ENCODE measurements at regions not wholly inside any gene's neighbourhood (a gene's known extent, or its start where the extent isn't known, plus 50 kb on each side); places are given as distances from the start of the nearest gene placed in this dataset.
"Not testable (repeated sequence)": the region's sequence is repeated elsewhere in the genome, so short reads cannot be mapped to it uniquely, and the experiment has no call there.

DNA sequence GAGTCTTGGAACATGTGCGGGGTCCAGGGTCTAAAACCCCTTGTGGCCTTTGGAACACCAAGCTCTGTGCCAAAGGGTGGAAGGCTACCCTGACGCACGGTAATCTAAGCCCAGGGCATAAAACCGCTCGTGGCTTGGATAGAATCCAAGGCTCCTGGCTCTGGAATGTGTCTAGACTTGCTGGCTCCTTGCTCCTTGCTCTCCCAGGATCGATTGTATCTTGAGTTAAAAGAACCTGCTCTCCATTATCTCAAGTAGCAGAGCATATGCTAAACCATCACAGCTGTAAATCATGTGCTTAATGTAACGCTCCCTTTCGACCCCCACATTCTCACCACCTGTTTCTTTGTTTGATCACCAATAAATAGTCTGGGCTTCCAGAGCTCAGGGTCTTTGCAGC lies 50.3 kb downstream of the TLCD4 start:
- not testable (repeated sequence) for H3K36me3 ChIP-seq; H3K9me3 ChIP-seq (ENCODE audit: severe bottlenecking); H3K27me3 ChIP-seq (ENCODE audit: insufficient read depth, low read depth, severe bottlenecking); H3K4me3 ChIP-seq (ENCODE audit: low read depth, low read length)
- H3K27ac ChIP-seq = peak overlapping the region; percentile 54
- DNase-seq = peak; percentile 28

- peaks cover 9% of the 10 kb centered on the region for H3K9me3 ChIP-seq (ENCODE audit: severe bottlenecking)
- TF ChIP-seq, protein P1, sequence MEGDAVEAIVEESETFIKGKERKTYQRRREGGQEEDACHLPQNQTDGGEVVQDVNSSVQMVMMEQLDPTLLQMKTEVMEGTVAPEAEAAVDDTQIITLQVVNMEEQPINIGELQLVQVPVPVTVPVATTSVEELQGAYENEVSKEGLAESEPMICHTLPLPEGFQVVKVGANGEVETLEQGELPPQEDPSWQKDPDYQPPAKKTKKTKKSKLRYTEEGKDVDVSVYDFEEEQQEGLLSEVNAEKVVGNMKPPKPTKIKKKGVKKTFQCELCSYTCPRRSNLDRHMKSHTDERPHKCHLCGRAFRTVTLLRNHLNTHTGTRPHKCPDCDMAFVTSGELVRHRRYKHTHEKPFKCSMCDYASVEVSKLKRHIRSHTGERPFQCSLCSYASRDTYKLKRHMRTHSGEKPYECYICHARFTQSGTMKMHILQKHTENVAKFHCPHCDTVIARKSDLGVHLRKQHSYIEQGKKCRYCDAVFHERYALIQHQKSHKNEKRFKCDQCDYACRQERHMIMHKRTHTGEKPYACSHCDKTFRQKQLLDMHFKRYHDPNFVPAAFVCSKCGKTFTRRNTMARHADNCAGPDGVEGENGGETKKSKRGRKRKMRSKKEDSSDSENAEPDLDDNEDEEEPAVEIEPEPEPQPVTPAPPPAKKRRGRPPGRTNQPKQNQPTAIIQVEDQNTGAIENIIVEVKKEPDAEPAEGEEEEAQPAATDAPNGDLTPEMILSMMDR (IDR thresholded peaks at IDR 0.05; ENCODE audit: low read depth, low read length) = no peak
- no peaks in the 10 kb centered on the region for H3K27me3 ChIP-seq (ENCODE audit: insufficient read depth, low read depth, severe bottlenecking)
- peak overlapping the region; percentile 54 for H3K27ac ChIP-seq
- no peak overlapping the region for H3K4me3 ChIP-seq (ENCODE audit: low read depth, low read length)
- no peaks in the 10 kb centered on the region for H3K36me3 ChIP-seq
- DNase-seq = no peak
Measured at GRCh38 chr1:95168028-95168427, 50.9 kb downstream of the TLCD4 start.

DNA sequence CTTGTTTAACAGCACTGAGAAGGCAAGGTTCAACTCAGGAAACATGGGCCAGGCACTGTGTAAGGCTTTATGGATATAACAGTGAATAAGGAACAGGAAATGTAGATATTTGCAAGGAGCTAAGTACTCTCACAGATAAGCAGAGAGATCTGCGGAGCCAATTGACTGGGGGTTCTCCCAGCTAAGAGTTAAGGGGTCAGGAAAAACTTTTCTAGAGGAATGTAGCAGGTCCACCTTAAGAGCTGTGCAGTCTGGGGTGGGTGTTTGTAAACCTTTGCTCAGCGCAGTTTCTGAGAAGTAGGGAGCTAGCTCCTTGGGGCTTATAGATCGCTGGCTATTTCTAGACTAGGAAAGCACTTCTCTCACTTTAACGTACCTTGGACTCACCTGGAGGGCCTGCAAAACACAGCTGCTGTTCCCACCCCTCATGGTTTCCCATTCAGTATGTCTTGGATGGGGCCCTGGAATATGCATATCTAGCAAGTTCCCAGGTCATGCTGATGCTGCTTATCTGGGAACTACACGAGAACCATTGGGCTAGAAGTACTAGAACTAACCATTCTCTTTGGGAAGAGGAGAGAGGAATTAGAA lies 51.7 kb downstream of the TLCD4 start:
- H3K4me3 ChIP-seq (ENCODE audit: low read depth, low read length) = no peak overlapping the region

GRCh38 chr1:95169548-95169947 lies 52.4 kb downstream of the TLCD4 start:
- no peaks in the 10 kb centered on the region for H3K27me3 ChIP-seq (ENCODE audit: insufficient read depth, low read depth, severe bottlenecking)
- no peak for DNase-seq
- TF ChIP-seq, protein P1 (IDR thresholded peaks at IDR 0.05; ENCODE audit: low read depth, low read length) = no peak
- H3K27ac ChIP-seq = no peak overlapping the region
- no peak overlapping the region for H3K4me3 ChIP-seq (ENCODE audit: low read depth, low read length)
- H3K9me3 ChIP-seq (ENCODE audit: severe bottlenecking) = peaks cover 3% of the 10 kb centered on the region
- H3K36me3 ChIP-seq = no peaks in the 10 kb centered on the region

More for the DNA sequence above, 51.7 kb downstream of the TLCD4 start:
- no peaks in the 10 kb centered on the region for H3K27me3 ChIP-seq (ENCODE audit: insufficient read depth, low read depth, severe bottlenecking)
- TF ChIP-seq, protein P1 (IDR thresholded peaks at IDR 0.05; ENCODE audit: low read depth, low read length) = no peak
- peaks cover 7% of the 10 kb centered on the region for H3K9me3 ChIP-seq (ENCODE audit: severe bottlenecking)
- DNase-seq = no peak
- no peak overlapping the region for H3K27ac ChIP-seq
- H3K36me3 ChIP-seq = no peaks in the 10 kb centered on the region

- DNase-seq = no peak
- Histone ChIP-seq H3K27me3 (ENCODE audit: insufficient read depth, low read depth, severe bottlenecking) (no peaks in the 10 kb centered on the region), H3K9me3 (ENCODE audit: severe bottlenecking) (peaks cover 3% of the 10 kb centered on the region), H3K4me3 (ENCODE audit: low read depth, low read length) (no peak overlapping the region), H3K36me3 (no peaks in the 10 kb centered on the region), H3K27ac (no peak overlapping the region)
- TF ChIP-seq, protein P1 (IDR thresholded peaks at IDR 0.05; ENCODE audit: low read depth, low read length) = no peak
Measured at GRCh38 chr1:95171270-95172245, 54.4 kb downstream of the TLCD4 start.

DNA sequence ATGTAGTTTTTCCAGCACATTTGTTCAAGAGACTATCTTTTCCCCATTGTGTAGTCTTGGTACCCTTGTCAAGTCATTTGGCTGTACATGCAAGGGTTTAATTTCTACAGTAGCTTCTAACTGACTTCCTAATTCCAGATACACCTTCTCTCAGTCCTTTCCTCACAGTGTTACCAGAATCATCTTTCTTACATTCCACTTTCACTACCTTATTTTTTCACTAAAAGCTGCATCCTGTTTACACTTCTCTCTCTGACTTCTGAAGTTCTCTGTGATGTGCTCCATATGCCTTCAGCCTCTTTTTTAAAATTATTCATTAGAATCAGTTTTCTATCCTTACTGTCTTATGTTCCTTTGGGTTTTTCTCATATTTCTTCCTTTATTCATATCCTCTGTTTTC lies 57.1 kb upstream of the RWDD3 start:
- Histone ChIP-seq H3K27ac (no peak overlapping the region), H3K4me3 (ENCODE audit: low read depth, low read length) (no peak overlapping the region), H3K36me3 (no peaks in the 10 kb centered on the region), H3K9me3 (ENCODE audit: severe bottlenecking) (no peaks in the 10 kb centered on the region), H3K27me3 (ENCODE audit: insufficient read depth, low read depth, severe bottlenecking) (no peaks in the 10 kb centered on the region)
- TF ChIP-seq, protein P1 (IDR thresholded peaks at IDR 0.05; ENCODE audit: low read depth, low read length) = no peak
- no peak for DNase-seq

Data from WERI-Rb-1 (cell line).